ENCODE measurements at regions not wholly inside any gene's neighbourhood (a gene's known extent, or its start where the extent isn't known, plus 50 kb on each side); places are given as distances from the start of the nearest gene placed in this dataset.

DNA sequence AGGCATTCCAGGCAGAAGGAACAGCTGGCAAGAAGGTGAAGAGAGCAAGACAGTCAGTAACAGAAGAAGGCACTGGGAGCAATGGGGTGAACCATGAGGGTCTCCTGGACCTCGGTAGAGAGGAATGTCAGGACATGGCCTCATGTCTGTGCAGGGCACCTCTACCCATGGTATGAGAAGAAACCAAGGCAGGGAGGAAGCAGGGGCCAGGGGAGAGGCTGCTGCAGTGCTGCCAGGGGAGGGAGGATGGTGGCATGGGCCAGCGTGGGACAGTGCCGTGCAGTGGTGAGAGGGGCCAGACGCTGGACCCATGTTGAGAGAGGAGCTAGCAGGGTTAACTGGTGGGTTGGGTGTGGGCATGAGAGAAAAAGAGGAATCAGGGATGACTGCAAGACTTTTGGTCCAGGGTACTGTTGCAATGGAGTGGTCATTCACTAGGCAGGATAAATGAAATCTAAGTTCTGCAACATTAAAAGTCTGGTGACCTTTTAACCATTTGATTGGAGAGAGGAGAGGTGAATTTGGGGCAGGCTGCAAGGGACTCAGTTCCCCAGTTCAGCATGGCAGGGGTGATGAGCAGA is 577.6 kb downstream of the MATN1 start:
- no peak for TF ChIP-seq MAX (IDR thresholded peaks at IDR 0.05; ENCODE audit: low read depth, low read length)
- TF ChIP-seq MYC (IDR thresholded peaks at IDR 0.05; ENCODE audit: low read depth, low read length) = no peak
- TF ChIP-seq, protein P1, sequence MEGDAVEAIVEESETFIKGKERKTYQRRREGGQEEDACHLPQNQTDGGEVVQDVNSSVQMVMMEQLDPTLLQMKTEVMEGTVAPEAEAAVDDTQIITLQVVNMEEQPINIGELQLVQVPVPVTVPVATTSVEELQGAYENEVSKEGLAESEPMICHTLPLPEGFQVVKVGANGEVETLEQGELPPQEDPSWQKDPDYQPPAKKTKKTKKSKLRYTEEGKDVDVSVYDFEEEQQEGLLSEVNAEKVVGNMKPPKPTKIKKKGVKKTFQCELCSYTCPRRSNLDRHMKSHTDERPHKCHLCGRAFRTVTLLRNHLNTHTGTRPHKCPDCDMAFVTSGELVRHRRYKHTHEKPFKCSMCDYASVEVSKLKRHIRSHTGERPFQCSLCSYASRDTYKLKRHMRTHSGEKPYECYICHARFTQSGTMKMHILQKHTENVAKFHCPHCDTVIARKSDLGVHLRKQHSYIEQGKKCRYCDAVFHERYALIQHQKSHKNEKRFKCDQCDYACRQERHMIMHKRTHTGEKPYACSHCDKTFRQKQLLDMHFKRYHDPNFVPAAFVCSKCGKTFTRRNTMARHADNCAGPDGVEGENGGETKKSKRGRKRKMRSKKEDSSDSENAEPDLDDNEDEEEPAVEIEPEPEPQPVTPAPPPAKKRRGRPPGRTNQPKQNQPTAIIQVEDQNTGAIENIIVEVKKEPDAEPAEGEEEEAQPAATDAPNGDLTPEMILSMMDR (IDR thresholded peaks at IDR 0.05; ENCODE audit: low read depth, low read length) = no peak
- TF ChIP-seq POLR2A (IDR thresholded peaks at IDR 0.05; ENCODE audit: extremely low read depth, insufficient read length) = no peak
- no peak for DNase-seq (ENCODE audit: low read depth)
- H3K4me3 ChIP-seq (ENCODE audit: low read depth, low read length) = no peak overlapping the region

DNA sequence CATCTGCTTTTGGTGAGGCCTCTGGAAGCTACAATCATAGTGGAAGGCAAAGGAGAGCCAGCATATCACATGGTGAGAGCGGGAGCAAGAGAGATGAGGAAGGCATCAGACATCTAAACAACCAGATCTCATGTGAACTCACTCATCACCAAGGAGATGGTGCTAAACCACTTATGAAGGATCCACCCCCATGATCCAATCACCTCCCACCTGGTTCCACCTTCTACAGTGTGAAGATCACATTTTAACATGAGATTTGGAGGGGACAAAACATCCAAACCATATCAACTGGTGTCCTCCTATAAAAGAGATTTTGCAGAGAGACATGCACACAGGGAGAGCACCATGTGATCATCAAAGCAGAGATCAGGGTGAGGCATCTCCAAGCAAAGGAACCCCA is 578.6 kb downstream of the MATN1 start:
- no peak for DNase-seq (ENCODE audit: low read depth)
- TF ChIP-seq MYC (IDR thresholded peaks at IDR 0.05; ENCODE audit: low read depth, low read length) (no peak), POLR2A (IDR thresholded peaks at IDR 0.05; ENCODE audit: extremely low read depth, insufficient read length) (no peak), MAX (IDR thresholded peaks at IDR 0.05; ENCODE audit: low read depth, low read length) (no peak)
- TF ChIP-seq, protein P1 (IDR thresholded peaks at IDR 0.05; ENCODE audit: low read depth, low read length) = no peak
- no peak overlapping the region for H3K4me3 ChIP-seq (ENCODE audit: low read depth, low read length)

GRCh38 chr1:30143517-30143916 is 579.9 kb downstream of the MATN1 start:
- no peak overlapping the region for H3K4me3 ChIP-seq (ENCODE audit: low read depth, low read length)
- DNase-seq (ENCODE audit: low read depth) = no peak
- TF ChIP-seq POLR2A (IDR thresholded peaks at IDR 0.05; ENCODE audit: extremely low read depth, insufficient read length) (no peak), MAX (IDR thresholded peaks at IDR 0.05; ENCODE audit: low read depth, low read length) (no peak), MYC (IDR thresholded peaks at IDR 0.05; ENCODE audit: low read depth, low read length) (no peak)
- TF ChIP-seq, protein P1 (IDR thresholded peaks at IDR 0.05; ENCODE audit: low read depth, low read length) = no peak

DNA sequence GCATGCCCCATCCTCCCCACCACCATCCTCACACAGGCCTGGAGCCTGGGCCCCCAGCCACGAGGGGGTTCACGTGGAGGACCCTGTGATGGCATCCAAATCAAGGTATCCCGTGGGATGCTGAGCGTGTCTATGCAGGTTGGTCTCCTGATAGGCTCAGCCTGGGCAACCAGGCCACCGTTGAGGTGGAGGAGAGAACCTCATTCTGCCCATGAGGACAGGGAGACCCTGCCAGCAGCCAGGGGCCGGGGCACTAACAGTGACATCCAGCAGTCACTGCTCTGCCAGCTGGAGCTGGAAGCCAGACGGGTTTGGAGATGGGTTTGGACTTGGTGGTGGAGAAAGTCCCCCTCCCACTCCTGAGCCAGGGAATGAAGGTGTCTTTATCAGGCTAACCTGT is 582.8 kb downstream of the MATN1 start:
- no peak overlapping the region for H3K4me3 ChIP-seq (ENCODE audit: low read depth, low read length)
- DNase-seq (ENCODE audit: low read depth) = no peak
- TF ChIP-seq MAX (IDR thresholded peaks at IDR 0.05; ENCODE audit: low read depth, low read length) (no peak), MYC (IDR thresholded peaks at IDR 0.05; ENCODE audit: low read depth, low read length) (no peak), POLR2A (IDR thresholded peaks at IDR 0.05; ENCODE audit: extremely low read depth, insufficient read length) (no peak)
- TF ChIP-seq, protein P1 (IDR thresholded peaks at IDR 0.05; ENCODE audit: low read depth, low read length) = no peak

DNA sequence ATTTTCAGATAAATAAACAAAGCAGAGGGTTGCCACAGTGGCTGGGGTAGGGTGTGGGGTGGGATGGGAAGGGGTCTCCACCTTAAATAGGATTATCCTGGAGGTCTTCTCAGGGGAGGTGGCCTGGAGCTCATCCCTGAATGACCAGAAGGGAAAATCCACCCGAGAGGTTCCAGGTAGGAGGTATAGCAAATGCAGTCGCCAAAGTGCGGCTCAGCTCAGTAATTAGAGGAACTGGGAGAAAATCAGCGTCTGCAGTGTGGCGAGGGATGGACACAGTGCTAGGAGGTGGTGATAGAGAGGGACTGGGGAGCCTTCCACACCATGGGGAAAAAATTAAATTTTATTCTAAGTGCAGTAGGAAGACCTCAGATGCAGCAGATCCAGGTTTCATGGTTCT is 584.5 kb downstream of the MATN1 start:
- no peak for DNase-seq (ENCODE audit: low read depth)
- H3K4me3 ChIP-seq (ENCODE audit: low read depth, low read length) = no peak overlapping the region
- TF ChIP-seq MYC (IDR thresholded peaks at IDR 0.05; ENCODE audit: low read depth, low read length) = no peak
- TF ChIP-seq, protein P1 (IDR thresholded peaks at IDR 0.05; ENCODE audit: low read depth, low read length) = no peak
- no peak for TF ChIP-seq POLR2A (IDR thresholded peaks at IDR 0.05; ENCODE audit: extremely low read depth, insufficient read length)
- TF ChIP-seq MAX (IDR thresholded peaks at IDR 0.05; ENCODE audit: low read depth, low read length) = no peak

All from NB4 (cell line).